Right atrium auricular region (tissue), 2 donors: ENCODE measurements at regions not wholly inside any gene's neighbourhood (a gene's known extent, or its start where the extent isn't known, plus 50 kb on each side); places are given as distances from the start of the nearest gene placed in this dataset.
"Not testable (repeated sequence)": the region's sequence is repeated elsewhere in the genome, so short reads cannot be mapped to it uniquely, and the experiment has no call there.

Experiments used
- DNase-seq: peaks from one replicate; pipeline ENCODE4 v3.0.0-alpha.2; 2019; ENCODE audit warnings: low spot score
- H3K27ac ChIP-seq, 2 donors: fragments of 200-600 bp; sonication (generic); 1 replicate in 1 of 2; 2 replicates in 1 of 2; pipeline ENCODE4 v1.5.1; 2016 to 2019
- H3K27me3 ChIP-seq, 2 donors: fragments of 200-600 bp; sonication (generic); one replicate each; pipeline versions ENCODE4 v1.5.1 to v1.6.0; 2017 to 2019
- H3K36me3 ChIP-seq: fragments of 200-600 bp; sonication (generic); one replicate; pipeline ENCODE4 v1.5.1; 2016
- H3K4me1 ChIP-seq, 2 donors: fragments of 200-600 bp; sonication (generic); one replicate each; pipeline versions ENCODE4 v1.5.1 to v1.6.0; 2017 to 2019
- H3K4me3 ChIP-seq, 2 donors: fragments of 200-600 bp; sonication (generic); 1 replicate in 1 of 2; 2 replicates in 1 of 2; pipeline ENCODE4 v1.5.1; 2017 to 2019; ENCODE audit warnings: mild to moderate bottlenecking in 1 of 2, moderate library complexity in 1 of 2
- H3K9me3 ChIP-seq, 2 donors: fragments of 200-600 bp; sonication (generic); one replicate each; pipeline ENCODE4 v1.5.1; 2019
- CTCF ChIP-seq, 2 donors: fragments of 200-600 bp; sonication (generic); IDR thresholded peaks; one replicate each; pipeline ENCODE4 v1.5.1; 2019; ENCODE audit warnings: antibody characterized with exemption in 2 of 2

- DNase-seq, result no peak
- Histone ChIP-seq H3K4me1 (no peaks in the 10 kb centered on the region), H3K4me3 (no peak overlapping the region), H3K27me3 (no peaks in the 10 kb centered on the region), H3K27ac (no peak overlapping the region), H3K36me3 (no peaks in the 10 kb centered on the region), H3K9me3 (no peaks in the 10 kb centered on the region)
- TF ChIP-seq CTCF (IDR thresholded peaks at IDR 0.05), result peak in 1 of 2 donors; percentile 63
These were observed 70.3 kb downstream of the ARL9 start for GRCh38 chr4:56575820-56576429.

- H3K27me3 ChIP-seq, H3K4me3 ChIP-seq, H3K4me1 ChIP-seq, H3K27ac ChIP-seq, H3K9me3 ChIP-seq, H3K36me3 ChIP-seq, DNase-seq: not testable (repeated sequence)
These were observed 86.8 kb downstream of the ARL9 start for GRCh38 chr4:56592417-56592816.
